Stimulated activated CD8-positive, alpha-beta memory T cell treated with anti-CD3 and anti-CD28 coated beads, Interleukin-15, amount 100 ng/mL, for 48 hours (primary cell): ENCODE measurements at regions not wholly inside any gene's neighbourhood (a gene's known extent, or its start where the extent isn't known, plus 50 kb on each side); places are given as distances from the start of the nearest gene placed in this dataset.
"Not testable (repeated sequence)": the region's sequence is repeated elsewhere in the genome, so short reads cannot be mapped to it uniquely, and the experiment has no call there.

Source experiments
- DNase-seq, 2 donors: peaks; one replicate each; pipeline ENCODE4 v3.0.0-alpha.2; 2020; ENCODE audit warnings: low read depth in 2 of 2

GRCh38 chr6:170213637-170214018 lies 77.2 kb downstream of the DLL1 start:
- not testable (repeated sequence) for DNase-seq

DNA sequence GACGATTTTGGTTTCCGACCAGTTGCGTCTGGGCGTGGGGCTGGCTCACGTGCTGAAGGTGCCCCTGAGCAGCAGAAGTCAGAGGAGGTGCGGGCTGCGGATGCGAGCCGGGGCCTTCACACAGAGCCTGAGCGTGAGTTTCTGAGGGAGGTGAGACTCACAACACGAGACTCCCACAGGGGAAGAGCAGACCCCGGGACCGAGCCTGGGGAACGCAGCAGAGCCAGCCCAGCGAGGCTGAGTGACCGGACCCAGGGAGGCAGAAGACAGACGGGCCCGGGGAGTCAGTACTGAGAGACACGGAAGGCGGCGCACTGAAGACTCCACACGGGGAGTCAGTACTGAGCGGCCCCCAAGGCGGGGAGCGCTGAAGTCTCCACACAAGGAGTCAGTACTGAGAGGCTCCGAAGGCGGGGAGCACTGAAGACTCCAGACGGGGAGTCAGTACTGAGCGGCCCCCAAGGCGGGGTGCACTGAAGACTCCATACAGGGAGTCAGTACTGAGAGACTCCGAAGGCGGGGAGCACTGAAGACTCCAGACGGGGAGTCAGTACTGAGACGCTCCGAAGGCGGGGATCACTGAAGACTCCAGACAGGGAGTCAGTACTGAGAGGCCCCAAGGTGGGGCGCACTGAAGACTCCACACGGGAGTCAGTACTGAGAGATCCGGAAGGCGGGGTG lies 77.8 kb downstream of the DLL1 start:
- no peak for DNase-seq

GRCh38 chr6:170212051-170212756 lies 78.7 kb downstream of the DLL1 start:
- DNase-seq, result no peak

DNA sequence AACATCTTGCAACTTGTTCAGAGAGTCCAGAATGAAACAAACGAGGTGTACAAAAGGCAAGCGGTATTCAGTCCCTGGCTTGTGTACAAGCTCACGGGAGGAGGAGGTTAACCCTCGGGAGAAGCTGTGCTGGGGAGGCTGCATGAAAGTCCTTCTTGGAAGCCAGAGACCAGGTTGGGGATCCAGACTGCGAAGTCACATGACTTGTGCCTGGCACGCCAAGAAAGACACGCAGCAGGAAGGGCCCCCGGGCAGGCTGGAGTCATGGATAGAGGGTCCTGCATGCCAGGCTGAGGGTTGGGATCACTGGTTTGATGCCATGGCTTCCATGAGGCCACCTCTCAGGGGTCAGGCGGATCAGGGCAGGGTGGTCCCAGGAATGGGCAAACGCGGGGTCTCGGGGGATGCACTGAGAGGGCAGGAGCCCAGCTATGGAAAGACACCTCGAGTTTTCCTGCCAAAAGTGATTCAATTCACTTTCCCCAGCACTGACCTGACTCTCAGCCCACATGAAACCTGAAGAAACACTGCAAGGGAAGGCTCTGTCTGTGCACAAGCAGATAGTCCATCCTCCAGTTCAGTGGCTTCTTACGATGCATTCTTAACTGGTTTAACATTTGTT lies 79.4 kb downstream of the DLL1 start:
- no peak for DNase-seq

DNA sequence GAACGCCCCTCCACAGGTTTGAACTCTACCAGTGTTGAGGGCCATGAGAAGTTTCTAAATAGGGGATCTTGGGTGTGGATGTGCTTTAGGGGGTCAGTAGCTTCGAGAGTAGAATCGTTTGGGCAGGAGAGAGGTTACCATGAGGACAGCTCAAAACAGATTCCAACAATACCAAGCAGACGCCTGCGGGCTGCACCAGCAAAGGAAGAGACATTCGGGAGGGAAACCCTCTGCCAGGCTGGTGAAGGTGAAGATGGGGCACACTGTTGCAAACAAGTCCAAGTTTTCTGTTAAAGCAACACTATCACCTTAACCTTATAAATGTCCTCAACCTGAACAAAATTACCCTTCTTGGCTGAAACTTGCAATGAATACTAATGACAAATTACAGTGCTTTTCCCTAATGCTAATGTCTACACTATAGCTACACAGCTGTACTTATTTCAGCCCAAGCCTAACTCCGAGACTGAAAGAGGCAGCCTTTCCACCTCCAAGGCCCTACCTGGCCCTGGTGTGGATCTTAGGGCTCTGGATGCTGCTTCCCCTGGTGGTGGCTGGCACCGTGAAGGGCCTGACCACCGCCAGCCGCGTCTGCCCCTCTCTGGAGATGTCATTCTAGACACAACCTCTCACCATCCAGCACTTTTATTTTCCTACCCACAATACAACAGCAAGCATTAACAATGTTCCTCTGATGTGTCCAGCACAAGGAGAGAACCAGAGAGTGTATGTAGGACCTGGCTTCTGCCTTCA lies 80.1 kb downstream of the DLL1 start:
- no peak for DNase-seq

- no peak for DNase-seq
These were observed 80.9 kb downstream of the DLL1 start for GRCh38 chr6:170210026-170210390.

GRCh38 chr6:170209354-170210025 lies 81.4 kb downstream of the DLL1 start:
- DNase-seq, result no peak

DNA sequence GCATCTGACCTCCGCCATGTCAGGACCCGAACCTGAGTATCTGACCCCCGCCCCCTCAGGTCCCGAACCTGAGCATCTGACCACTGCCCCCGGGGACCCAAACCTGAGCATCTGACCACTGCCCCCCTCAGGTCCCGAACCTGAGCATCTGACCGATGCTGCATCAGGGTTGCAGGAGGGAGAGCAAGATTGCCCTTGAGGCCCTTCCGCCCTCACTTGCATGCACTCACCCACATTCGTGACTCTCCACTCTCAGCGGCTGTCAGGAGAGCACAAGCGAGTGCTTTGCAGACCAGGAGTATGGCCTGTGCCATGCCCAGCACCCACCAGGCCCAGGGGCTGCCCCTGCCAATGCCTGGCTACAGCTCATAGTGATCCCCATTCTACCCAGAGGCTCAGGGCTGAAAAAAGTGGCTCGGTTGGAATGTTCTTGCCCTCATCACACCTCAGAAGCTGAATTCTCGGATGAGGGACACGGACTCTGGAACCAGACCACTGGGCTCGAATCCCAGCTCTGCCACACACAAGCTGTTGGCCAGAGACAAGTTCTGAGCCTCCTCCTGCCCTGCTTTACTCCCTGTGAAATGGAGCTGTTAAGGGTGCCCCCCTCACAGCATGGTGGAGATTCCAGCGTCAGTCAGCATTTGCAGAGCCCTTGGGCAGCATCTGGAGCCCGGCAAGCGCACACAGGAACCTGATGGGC lies 82.1 kb downstream of the DLL1 start:
- DNase-seq, result no peak

GRCh38 chr6:170208182-170208601 lies 82.7 kb downstream of the DLL1 start:
- DNase-seq, result no peak

DNA sequence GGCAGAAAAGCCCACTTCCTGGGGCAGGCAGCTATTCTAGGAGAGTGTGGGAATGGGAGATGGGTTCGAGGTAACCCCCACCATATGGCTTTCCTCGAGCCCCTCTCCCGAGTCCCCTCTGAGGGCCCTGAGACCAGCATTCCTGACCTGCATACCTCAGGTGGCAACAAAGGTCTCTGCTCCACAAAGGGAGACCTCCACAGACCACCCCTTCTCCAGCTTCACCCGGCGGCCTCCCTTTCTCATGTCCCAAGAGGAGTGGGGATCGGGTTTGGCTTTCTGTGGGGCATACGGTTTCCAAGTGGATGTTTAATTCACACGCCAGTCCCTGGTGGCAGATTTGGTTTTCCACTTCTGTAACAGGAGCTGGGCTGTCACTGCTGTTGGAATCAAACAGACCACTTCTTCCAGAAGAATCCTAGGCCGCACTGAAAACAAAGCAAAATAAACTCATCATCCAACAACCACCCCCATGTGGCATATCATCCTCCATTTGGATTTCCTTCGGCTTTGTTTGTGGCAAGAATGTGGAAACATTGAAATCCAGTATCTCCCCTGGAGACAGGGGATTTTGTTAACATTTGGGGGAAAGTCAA lies 83.2 kb downstream of the DLL1 start:
- DNase-seq, result no peak

DNA sequence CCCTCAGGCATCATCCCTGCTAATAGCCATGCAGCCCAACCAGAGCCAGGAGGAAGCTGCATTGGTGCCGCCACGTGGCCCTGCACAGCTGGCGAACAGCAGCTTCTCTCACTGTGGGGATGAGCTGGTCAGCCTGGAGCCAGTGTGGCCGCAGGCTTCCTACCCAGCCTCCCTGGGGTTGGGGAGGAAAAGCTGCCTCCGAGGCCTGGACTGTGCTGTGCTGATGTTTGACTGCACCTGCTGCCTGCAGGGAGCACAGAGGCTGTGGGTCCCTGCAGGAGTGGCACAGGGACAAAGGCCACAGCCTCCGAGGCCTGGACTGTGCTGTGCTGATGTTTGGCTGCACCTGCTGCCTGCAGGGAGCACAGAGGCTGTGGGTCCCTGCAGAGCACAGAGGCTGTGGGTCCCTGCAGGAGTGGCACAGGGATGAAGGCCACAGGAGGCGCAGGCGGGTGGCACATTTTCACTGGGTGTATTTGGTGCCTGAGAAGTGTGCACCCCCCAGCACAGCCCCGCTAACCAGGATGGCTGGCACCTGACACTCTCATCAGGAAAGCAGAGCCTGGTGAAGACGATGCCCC lies 83.9 kb downstream of the DLL1 start:
- no peak for DNase-seq

GRCh38 chr6:170206317-170206621 lies 84.6 kb downstream of the DLL1 start:
- no peak for DNase-seq

DNA sequence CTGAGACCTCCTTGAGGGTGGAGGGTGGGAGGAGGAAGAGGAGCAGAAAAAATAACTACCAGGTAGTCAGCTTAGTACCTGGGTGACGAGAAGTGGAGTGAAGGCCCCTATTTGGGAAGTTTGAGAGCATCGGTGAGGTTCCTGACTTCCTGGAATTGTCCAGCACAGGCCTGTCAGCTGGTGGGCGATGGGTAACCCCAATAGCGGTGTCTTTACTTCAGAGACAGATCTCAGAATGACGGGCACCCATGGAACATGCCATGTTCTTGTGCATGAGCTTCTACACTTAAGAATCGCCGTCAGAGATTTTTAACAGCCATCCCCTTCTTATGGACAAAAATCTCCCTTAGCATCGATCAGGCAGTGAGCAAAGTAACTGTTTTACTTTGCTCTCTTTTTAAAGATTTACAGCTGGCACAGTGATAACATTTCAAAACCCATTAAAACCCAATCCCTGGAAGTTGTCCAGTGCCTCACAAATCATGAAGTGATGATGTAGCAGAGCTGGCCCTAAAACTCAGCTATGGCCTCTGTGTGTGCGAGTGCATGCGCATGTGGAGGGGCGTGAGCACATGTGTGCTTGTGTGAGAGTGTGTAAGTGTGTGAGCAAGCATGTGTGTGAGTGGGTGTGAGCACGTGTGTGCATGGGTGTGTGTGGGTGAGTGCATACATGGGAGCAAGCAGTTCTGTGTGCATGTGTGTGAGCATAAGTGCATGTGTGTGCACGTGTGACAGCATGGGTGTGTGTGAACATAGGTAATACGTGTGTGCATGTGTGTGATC lies 85.2 kb downstream of the DLL1 start:
- DNase-seq, result no peak

GRCh38 chr6:170205126-170205525 lies 85.8 kb downstream of the DLL1 start:
- DNase-seq, result no peak

DNA sequence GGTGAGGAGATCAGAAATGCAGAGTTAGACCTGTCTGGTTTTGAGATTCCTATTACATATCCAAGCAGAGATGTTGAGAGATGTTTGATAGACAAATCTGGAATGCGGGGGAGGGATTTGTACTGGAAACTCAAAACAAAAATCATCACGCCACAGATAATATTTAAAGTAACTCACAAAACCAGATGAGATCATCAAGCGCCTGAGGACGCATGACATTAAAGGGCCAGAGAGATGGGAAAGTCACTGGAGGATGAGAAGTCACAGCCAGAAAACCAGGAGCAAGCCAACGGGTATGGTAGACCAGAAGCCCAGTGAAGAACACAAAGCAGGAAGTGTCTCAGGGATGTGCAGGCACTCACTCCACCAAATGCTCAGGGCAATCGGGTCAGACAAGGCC lies 87.7 kb downstream of the DLL1 start:
- no peak for DNase-seq

- DNase-seq, result no peak
These were observed 88.3 kb downstream of the DLL1 start for GRCh38 chr6:170202416-170203135.

DNA sequence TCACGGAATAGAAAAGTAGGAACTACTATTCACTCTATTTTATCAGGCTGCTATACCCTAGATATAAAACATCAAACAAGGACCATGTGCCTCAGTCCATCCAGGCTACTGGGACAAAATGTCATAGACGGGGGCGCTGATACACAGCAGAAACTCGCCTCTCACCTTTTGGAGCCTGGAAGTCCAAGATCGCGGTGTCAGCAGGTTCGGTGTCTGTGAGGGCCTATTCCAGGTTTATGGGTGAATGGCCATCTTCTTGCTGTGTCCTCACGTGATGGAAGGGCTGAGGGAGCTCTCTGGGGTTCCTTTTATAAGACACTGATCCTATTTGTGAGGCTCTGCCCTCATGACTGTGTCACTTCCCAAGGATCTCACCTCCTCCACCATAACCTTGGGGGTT lies 89.5 kb downstream of the DLL1 start:
- no peak for DNase-seq

DNA sequence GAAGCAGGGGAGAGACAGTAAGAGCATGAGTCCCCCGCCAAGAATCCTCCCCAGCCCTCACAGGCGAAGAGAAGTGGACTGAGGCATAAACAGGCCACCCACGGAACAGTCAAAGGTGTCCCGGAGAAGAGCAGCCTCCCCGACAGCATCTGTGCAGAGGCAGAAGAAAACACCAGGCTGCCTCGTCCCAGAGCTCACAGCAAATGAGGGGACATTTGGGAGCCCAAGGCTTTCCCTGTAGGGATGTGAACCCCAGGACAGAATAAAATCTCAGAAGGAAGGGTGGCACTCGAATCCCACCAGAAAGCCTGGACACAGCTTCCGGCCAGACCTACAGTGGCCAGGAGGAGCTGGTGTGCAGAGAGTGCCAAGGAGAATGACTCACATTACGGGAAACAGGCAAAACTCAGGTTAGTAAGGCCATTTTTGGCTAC lies 90.4 kb downstream of the DLL1 start:
- DNase-seq, result no peak

GRCh38 chr6:170199716-170200115 lies 91.2 kb downstream of the DLL1 start:
- no peak for DNase-seq
